H54 (cell line): ENCODE measurements at regions not wholly inside any gene's neighbourhood (a gene's known extent, or its start where the extent isn't known, plus 50 kb on each side); places are given as distances from the start of the nearest gene placed in this dataset.

ENCODE experiments used
- DNase-seq: peaks from one replicate; pipeline ENCODE4 v3.0.0; 2011; ENCODE audit warnings: low spot score, mixed read lengths; ENCODE audit not compliant: insufficient read length
- FAIRE-seq: peaks from 3 replicates; lab custom pipeline; 2011; peaks lifted over from hg19 to GRCh38; lab: Jason Lieb, UNC
- POLR2A ChIP-seq: IDR thresholded peaks from 2 replicates; pipeline ENCODE4 v1.6.1; 2011; ENCODE audit warnings: low read depth, mild to moderate bottlenecking, low read length

GRCh38 chr6:134732763-134733162 is 217.1 kb downstream of the ALDH8A1 start:
- DNase-seq (no peak), FAIRE-seq (no peak)
- TF ChIP-seq POLR2A: no peak

- DNase-seq: no peak
- FAIRE-seq: no peak
Observed at GRCh38 chr6:134731615-134732014, 218.3 kb downstream of the ALDH8A1 start.

GRCh38 chr6:134730013-134730412 is 219.9 kb downstream of the ALDH8A1 start:
- DNase-seq (no peak), FAIRE-seq (no peak)
- no peak for TF ChIP-seq POLR2A

More at GRCh38 chr6:134731615-134732014, 218.3 kb downstream of the ALDH8A1 start:
- TF ChIP-seq POLR2A: no peak

- no peak for TF ChIP-seq POLR2A
- FAIRE-seq: no peak
- DNase-seq: no peak
Observed at GRCh38 chr6:134729561-134729960, 220.3 kb downstream of the ALDH8A1 start.

GRCh38 chr6:134727081-134727480 is 222.8 kb downstream of the ALDH8A1 start:
- no peak for FAIRE-seq
- no peak for DNase-seq
- no peak for TF ChIP-seq POLR2A

GRCh38 chr6:134725590-134725989 is 224.3 kb downstream of the ALDH8A1 start:
- FAIRE-seq: no peak
- TF ChIP-seq POLR2A: no peak
- no peak for DNase-seq

GRCh38 chr6:134724771-134725340 is 225.0 kb downstream of the ALDH8A1 start:
- no peak for DNase-seq
- FAIRE-seq: no peak
- no peak for TF ChIP-seq POLR2A

GRCh38 chr6:134723081-134723871 is 226.6 kb downstream of the ALDH8A1 start:
- FAIRE-seq (no peak), DNase-seq (no peak)
- TF ChIP-seq POLR2A: no peak

- TF ChIP-seq POLR2A: no peak
- FAIRE-seq (no peak), DNase-seq (no peak)
Observed at GRCh38 chr6:134722200-134722870, 227.6 kb downstream of the ALDH8A1 start.

- FAIRE-seq (no peak), DNase-seq (no peak)
- no peak for TF ChIP-seq POLR2A
Observed at GRCh38 chr6:134721060-134721405, 228.9 kb downstream of the ALDH8A1 start.

- DNase-seq (no peak), FAIRE-seq (no peak)
- no peak for TF ChIP-seq POLR2A
Observed at GRCh38 chr6:134720353-134721059, 229.4 kb downstream of the ALDH8A1 start.

GRCh38 chr6:134719911-134720310 is 230.0 kb downstream of the ALDH8A1 start:
- TF ChIP-seq POLR2A: no peak
- no peak for DNase-seq
- no peak for FAIRE-seq

- DNase-seq (no peak), FAIRE-seq (no peak)
- TF ChIP-seq POLR2A: no peak
Observed at GRCh38 chr6:134719286-134719685, 230.6 kb downstream of the ALDH8A1 start.

- TF ChIP-seq POLR2A: no peak
- no peak for DNase-seq
- FAIRE-seq: no peak
Observed at GRCh38 chr6:134714679-134715078, 235.2 kb downstream of the ALDH8A1 start.
